ENCODE measurements at regions not wholly inside any gene's neighbourhood (a gene's known extent, or its start where the extent isn't known, plus 50 kb on each side); places are given as distances from the start of the nearest gene placed in this dataset.

- CTCF ChIA-PET, result no interaction called here
- dilution Hi-C loops (cut with HindIII; ENCODE audit: low sequenced_read_pairs, unreplicated experiment) (no loop called here), in situ Hi-C loops (cut with MboI; ENCODE audit: low sequenced_read_pairs) (no loop called here), intact Hi-C loops (cut with micrococcal nuclease) (loop anchor here (5.0 kb wide), 1 partner anchor 1173 kb away; no protein-coding TSS in a partner anchor)
- H3K4me2 ChIP-seq (ENCODE audit: low read depth, low read length), result no peak overlapping the region
- H3K36me3 ChIP-seq (ENCODE audit: control insufficient read depth, insufficient read depth, low read length), result no peaks in the 10 kb centered on the region
- H3K18ac ChIP-seq (ENCODE audit: low read depth, low read length), result no peak overlapping the region
- no peaks in the 10 kb centered on the region for H4K20me1 ChIP-seq (ENCODE audit: insufficient read depth, low read length)
- H2AK5ac ChIP-seq (ENCODE audit: low read depth, low read length), result no peak overlapping the region
- H3K4ac ChIP-seq (ENCODE audit: low read depth, low read length), result no peak overlapping the region
- DNase-seq, result no peak
- no peak overlapping the region for H4K8ac ChIP-seq (ENCODE audit: low read depth in 2 of 2, low read length in 2 of 2)
- BruUV-seq (replicated peaks), result no TSS peak
- H3K9me1 ChIP-seq (ENCODE audit: insufficient read depth, low read length), result no peaks in the 10 kb centered on the region
- H2BK20ac ChIP-seq (ENCODE audit: low read depth, low read length), result no peak overlapping the region
- no peaks in the 10 kb centered on the region for H3K4me1 ChIP-seq (ENCODE audit: control insufficient read depth, insufficient read depth, low read length)
- no peak overlapping the region for H3K14ac ChIP-seq (replicated peaks; ENCODE audit: low read depth, low read length)
- H2BK15ac ChIP-seq (ENCODE audit: low read depth, low read length), result no peak overlapping the region
- TF ChIP-seq NFE2L2 (IDR thresholded peaks at IDR 0.05; ENCODE audit: low read depth, low read length) (no peak), CHD1 (IDR thresholded peaks at IDR 0.05; ENCODE audit: low read depth, low read length) (no peak), USF2 (IDR thresholded peaks at IDR 0.05; ENCODE audit: low read depth, low read length) (no peak), MAFK (IDR thresholded peaks at IDR 0.05; ENCODE audit: low read depth, low read length) (no peak), RAD21 (IDR thresholded peaks at IDR 0.05; ENCODE audit: low read length) (no peak), ELK1 (IDR thresholded peaks at IDR 0.05; ENCODE audit: borderline replicate concordance, low read depth, low read length) (no peak), FOS (IDR thresholded peaks at IDR 0.05; ENCODE audit: low read depth, low read length) (no peak), BHLHE40 (IDR thresholded peaks at IDR 0.05; ENCODE audit: low read depth, low read length) (no peak), CEBPB (IDR thresholded peaks at IDR 0.05; ENCODE audit: low read depth, low read length) (no peak), SMC3 (IDR thresholded peaks at IDR 0.05; ENCODE audit: low read depth, low read length) (no peak), MXI1 (IDR thresholded peaks at IDR 0.05; ENCODE audit: borderline replicate concordance, low read depth, low read length) (no peak), POLR2A (IDR thresholded peaks at IDR 0.05; ENCODE audit: low read depth, low read length) (no peak), RFX5 (IDR thresholded peaks at IDR 0.05; ENCODE audit: low read depth, low read length) (no peak), MAZ (IDR thresholded peaks at IDR 0.05; ENCODE audit: borderline replicate concordance, low read depth, low read length) (no peak)
- no peak overlapping the region for H4K5ac ChIP-seq (ENCODE audit: low read depth, low read length)
- no peak overlapping the region for H2BK120ac ChIP-seq (ENCODE audit: low read depth, low read length)
- H3K23ac ChIP-seq (ENCODE audit: low read depth, low read length), result no peak overlapping the region
- ATAC-seq (ENCODE audit: low read depth), result no peak
- WGBS, 2 experiments (ENCODE audit: extremely low coverage in 2 of 2, insufficient read length in 1 of 2), result 78% methylated on average over 5 of the region's 10 CpGs; no CpG with 5 or more reads in 1 of the 2 experiments
- no peak overlapping the region for H2AFZ ChIP-seq (replicated peaks; ENCODE audit: low read length, poor library complexity)
- no peaks in the 10 kb centered on the region for H3K9me3 ChIP-seq (ENCODE audit: control insufficient read depth, insufficient read depth, low read length)
- H3K56ac ChIP-seq (ENCODE audit: extremely low read depth, insufficient read depth, low read length), result no peak overlapping the region
- no peaks in the 10 kb centered on the region for H3K79me1 ChIP-seq (ENCODE audit: low read depth in 1 of 2, low read length in 2 of 2)
- H3K4me3 ChIP-seq (ENCODE audit: insufficient read depth, low read depth, low read length), result no peak overlapping the region
- no peak overlapping the region for H2AK9ac ChIP-seq (replicated peaks; ENCODE audit: low read depth, low read length, poor library complexity)
- H3K9ac ChIP-seq (ENCODE audit: low read depth, low read length), result no peak overlapping the region
- H4K91ac ChIP-seq (ENCODE audit: insufficient read depth, low read depth, low read length), result no peak overlapping the region
- peaks cover 5% of the 10 kb centered on the region; the same call in 1 of the 2 replicates for H3K27me3 ChIP-seq (ENCODE audit: control insufficient read depth, insufficient read depth, low read length)
- POLR2A ChIA-PET (ENCODE audit: unreplicated experiment), result no interaction called here
- no peak overlapping the region for H3K27ac ChIP-seq (ENCODE audit: insufficient read depth, low read length)
- H2BK5ac ChIP-seq (ENCODE audit: low read depth, low read length, poor library complexity, severe bottlenecking), result no peak overlapping the region
Observed at GRCh38 chr4:129364747-129365452, 268.9 kb downstream of the C4orf33 start.

Measured in IMR-90 (cell line).